A549 (cell line): ENCODE measurements at regions not wholly inside any gene's neighbourhood (a gene's known extent, or its start where the extent isn't known, plus 50 kb on each side); places are given as distances from the start of the nearest gene placed in this dataset.

ENCODE experiments used
- ATAC-seq, 2 experiments: fragments of 200-7000 bp in 1 of 2; fragments of >200 bp in 1 of 2; cut with Nextera tagmentation in 1 of 2; cut with Tn5 transposase in 1 of 2; 3 replicates each; pipeline versions ENCODE4 v1.8.0 to v1.9.1; 2018 to 2020; ENCODE audit warnings: mild to moderate bottlenecking in 1 of 2, moderate library complexity in 1 of 2
- CTCF ChIA-PET: fragments of 300-600 bp; sonication (Branson Sonifier 250); formaldehyde crosslinking; extraction: SDS; loops from one replicate; lab custom pipeline; 2021; ENCODE audit warnings: antibody characterized with exemption, inconsistent platforms; lab: Yijun Ruan, JAX
- POLR2A ChIA-PET: fragments of 350-600 bp; formaldehyde crosslinking; extraction: SDS; loops from one replicate; lab custom pipeline; 2021; ENCODE audit warnings: antibody characterized with exemption, inconsistent platforms; lab: Yijun Ruan, JAX
- DNase-seq, 2 experiments: peaks; one replicate each; pipeline versions ENCODE4 v3.0.0 to v3.0.0-alpha.2; 2011 to 2016; ENCODE audit warnings: low read depth in 1 of 2, low spot score in 1 of 2
- FAIRE-seq: peaks from 2 replicates; lab custom pipeline; 2011; peaks lifted over from hg19 to GRCh38; lab: Jason Lieb, UNC
- H3K27ac ChIP-seq, 2 experiments: fragments of >200 bp; sonication (Bioruptor Twin); formaldehyde crosslinking; 3 replicates each; pipeline ENCODE4 v1.5.1; 2016 to 2017
- H3K4me1 ChIP-seq: fragments of >200 bp; sonication (Bioruptor Twin); formaldehyde crosslinking; 3 replicates; pipeline ENCODE4 v1.6.1; 2016
- H3K4me2 ChIP-seq: fragments of >200 bp; sonication (Bioruptor Twin); formaldehyde crosslinking; 3 replicates; pipeline ENCODE4 v1.6.1; 2016
- H3K4me3 ChIP-seq: fragments of >200 bp; sonication (Bioruptor Twin); formaldehyde crosslinking; 3 replicates; pipeline ENCODE4 v1.5.1; 2016
- H3K9me3 ChIP-seq: fragments of >200 bp; sonication (Bioruptor Twin); formaldehyde crosslinking; 3 replicates; pipeline ENCODE4 v1.6.1; 2016
- CBX8 ChIP-seq: fragments of 200-600 bp; sonication (generic); IDR thresholded peaks from 2 replicates; pipeline ENCODE4 v1.6.1; 2016
- ESRRA ChIP-seq: fragments of 150-350 bp; IDR thresholded peaks from 2 replicates; pipeline ENCODE4 v1.6.1; 2014; ENCODE audit warnings: mild to moderate bottlenecking, low read length, borderline replicate concordance
- GATA3 ChIP-seq: IDR thresholded peaks from 2 replicates; pipeline ENCODE4 v1.6.1; 2012; ENCODE audit warnings: borderline replicate concordance
- HDAC2 ChIP-seq: fragments of 200-600 bp; sonication (generic); IDR thresholded peaks from 2 replicates; pipeline ENCODE4 v1.6.1; 2016
- HEYL ChIP-seq: fragments of 250-450 bp; sonication (Bioruptor Pico); IDR thresholded peaks from 2 replicates; pipeline ENCODE4 v1.8.0; 2021; ENCODE audit warnings: mild to moderate bottlenecking, moderate library complexity
- HOXA7 ChIP-seq: fragments of 250-450 bp; sonication (Bioruptor Pico); IDR thresholded peaks from 2 replicates; pipeline ENCODE4 v1.5.0; 2020; ENCODE audit warnings: mild to moderate bottlenecking, moderate library complexity
- KDM1A ChIP-seq: fragments of 200-600 bp; sonication (generic); IDR thresholded peaks from 2 replicates; pipeline ENCODE4 v1.6.1; 2016; ENCODE audit warnings: low read depth, mild to moderate bottlenecking
- MAFK ChIP-seq: fragments of 450-650 bp; IDR thresholded peaks from 2 replicates; pipeline ENCODE4 v1.6.1; 2014; ENCODE audit not compliant: partially characterized antibody
- NFE2L2 ChIP-seq: fragments of 150-350 bp; conservative IDR thresholded peaks from 2 replicates; pipeline ENCODE4 v1.6.1; 2014; ENCODE audit warnings: low read length
- POLR2AphosphoS2 ChIP-seq: conservative IDR thresholded peaks from 2 replicates; pipeline ENCODE4 v1.6.1; 2012; ENCODE audit warnings: low read length, improper control_type of control experiment, inconsistent platforms
- RAD21 ChIP-seq, 2 experiments: fragments of >200 bp in 1 of 2; sonication (Bioruptor Twin) in 1 of 2; formaldehyde crosslinking in 1 of 2; IDR thresholded peaks in 1 of 2; conservative IDR thresholded peaks in 1 of 2; 2 replicates in 1 of 2; 3 replicates in 1 of 2; pipeline ENCODE4 v1.6.1; 2012 to 2018; ENCODE audit warnings: inconsistent platforms in 1 of 2
- SMC3 ChIP-seq: fragments of >200 bp; sonication (Bioruptor Twin); formaldehyde crosslinking; IDR thresholded peaks from 3 replicates; pipeline ENCODE4 v1.6.1; 2018; ENCODE audit warnings: inconsistent platforms
- TP53 ChIP-seq: fragments of 250-450 bp; sonication (Bioruptor Pico); IDR thresholded peaks from 2 replicates; pipeline ENCODE4 v1.5.0; 2021; ENCODE audit warnings: mild to moderate bottlenecking, moderate library complexity
- WGBS: methylation state at CpG from one replicate; pipeline ENCODE4 v1.1.6; 2017; ENCODE audit errors: missing lambda C conversion rate; 5-methylcytosine and 5-hydroxymethylcytosine counted together
- TF ChIP-seq, protein P1 (sequence below): fragments of 200-600 bp; sonication (generic); IDR thresholded peaks from 2 replicates; pipeline ENCODE4 v1.6.1; 2016; ENCODE audit warnings: antibody characterized with exemption, mild to moderate bottlenecking, moderate library complexity
- TF ChIP-seq, protein P2 (sequence below): IDR thresholded peaks from 2 replicates; pipeline ENCODE4 v1.6.1; 2012
- TF ChIP-seq, protein P3 (sequence below): fragments of >200 bp; sonication (Bioruptor Twin); formaldehyde crosslinking; IDR thresholded peaks from 2 replicates; pipeline ENCODE4 v1.6.1; 2016
- TF ChIP-seq, protein P4 (sequence below): fragments of >200 bp; sonication (Bioruptor Twin); formaldehyde crosslinking; IDR thresholded peaks from 3 replicates; pipeline ENCODE4 v1.5.1; 2016

DNA sequence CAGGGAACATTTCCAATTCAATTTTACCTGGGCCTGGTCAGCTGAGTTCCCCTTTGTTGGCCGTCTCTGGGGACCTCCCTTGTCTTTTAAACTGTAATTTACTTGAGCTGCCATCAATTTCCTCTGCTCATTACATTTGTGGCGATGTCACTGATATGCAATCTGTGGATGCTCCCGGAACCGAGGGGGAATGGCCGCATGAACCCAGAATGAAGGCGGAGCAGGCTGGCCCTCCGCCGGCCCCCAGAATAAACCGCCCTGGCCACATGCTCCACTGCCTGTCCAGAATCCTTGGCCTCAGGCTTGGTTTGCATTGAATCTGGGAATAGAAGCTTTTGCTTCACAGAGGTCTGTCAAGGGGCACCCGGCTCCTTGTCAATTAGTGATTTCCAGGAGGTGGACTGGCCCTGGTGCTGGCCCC lies 276.8 kb downstream of the TEX29 start:
- 51% methylated on average over 8 of the region's 10 CpGs for WGBS
- Histone ChIP-seq H3K4me1 (no peaks in the 10 kb centered on the region), H3K4me3 (no peak overlapping the region)
- FAIRE-seq: no peak
- ChIA-PET CTCF (interaction anchor here (1.4 kb wide), 1 partner anchor 15 kb away, joined by 3 read pairs; no protein-coding TSS in a partner anchor), POLR2A (no interaction called here)
- no peak for TF ChIP-seq ESRRA
- no peak for TF ChIP-seq RAD21 (conservative IDR thresholded peaks at IDR 0.05 in 1 of 2, IDR thresholded peaks at IDR 0.05 in 1 of 2)
- no peak for TF ChIP-seq GATA3
- no peak for TF ChIP-seq MAFK
- TF ChIP-seq, protein P1, sequence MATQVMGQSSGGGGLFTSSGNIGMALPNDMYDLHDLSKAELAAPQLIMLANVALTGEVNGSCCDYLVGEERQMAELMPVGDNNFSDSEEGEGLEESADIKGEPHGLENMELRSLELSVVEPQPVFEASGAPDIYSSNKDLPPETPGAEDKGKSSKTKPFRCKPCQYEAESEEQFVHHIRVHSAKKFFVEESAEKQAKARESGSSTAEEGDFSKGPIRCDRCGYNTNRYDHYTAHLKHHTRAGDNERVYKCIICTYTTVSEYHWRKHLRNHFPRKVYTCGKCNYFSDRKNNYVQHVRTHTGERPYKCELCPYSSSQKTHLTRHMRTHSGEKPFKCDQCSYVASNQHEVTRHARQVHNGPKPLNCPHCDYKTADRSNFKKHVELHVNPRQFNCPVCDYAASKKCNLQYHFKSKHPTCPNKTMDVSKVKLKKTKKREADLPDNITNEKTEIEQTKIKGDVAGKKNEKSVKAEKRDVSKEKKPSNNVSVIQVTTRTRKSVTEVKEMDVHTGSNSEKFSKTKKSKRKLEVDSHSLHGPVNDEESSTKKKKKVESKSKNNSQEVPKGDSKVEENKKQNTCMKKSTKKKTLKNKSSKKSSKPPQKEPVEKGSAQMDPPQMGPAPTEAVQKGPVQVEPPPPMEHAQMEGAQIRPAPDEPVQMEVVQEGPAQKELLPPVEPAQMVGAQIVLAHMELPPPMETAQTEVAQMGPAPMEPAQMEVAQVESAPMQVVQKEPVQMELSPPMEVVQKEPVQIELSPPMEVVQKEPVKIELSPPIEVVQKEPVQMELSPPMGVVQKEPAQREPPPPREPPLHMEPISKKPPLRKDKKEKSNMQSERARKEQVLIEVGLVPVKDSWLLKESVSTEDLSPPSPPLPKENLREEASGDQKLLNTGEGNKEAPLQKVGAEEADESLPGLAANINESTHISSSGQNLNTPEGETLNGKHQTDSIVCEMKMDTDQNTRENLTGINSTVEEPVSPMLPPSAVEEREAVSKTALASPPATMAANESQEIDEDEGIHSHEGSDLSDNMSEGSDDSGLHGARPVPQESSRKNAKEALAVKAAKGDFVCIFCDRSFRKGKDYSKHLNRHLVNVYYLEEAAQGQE: no peak
- no peak for TF ChIP-seq POLR2AphosphoS2
- TF ChIP-seq, protein P2, sequence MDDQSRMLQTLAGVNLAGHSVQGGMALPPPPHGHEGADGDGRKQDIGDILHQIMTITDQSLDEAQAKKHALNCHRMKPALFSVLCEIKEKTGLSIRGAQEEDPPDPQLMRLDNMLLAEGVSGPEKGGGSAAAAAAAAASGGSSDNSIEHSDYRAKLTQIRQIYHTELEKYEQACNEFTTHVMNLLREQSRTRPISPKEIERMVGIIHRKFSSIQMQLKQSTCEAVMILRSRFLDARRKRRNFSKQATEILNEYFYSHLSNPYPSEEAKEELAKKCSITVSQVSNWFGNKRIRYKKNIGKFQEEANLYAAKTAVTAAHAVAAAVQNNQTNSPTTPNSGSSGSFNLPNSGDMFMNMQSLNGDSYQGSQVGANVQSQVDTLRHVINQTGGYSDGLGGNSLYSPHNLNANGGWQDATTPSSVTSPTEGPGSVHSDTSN: no peak
- TF ChIP-seq HDAC2: no peak
- TF ChIP-seq, protein P3, sequence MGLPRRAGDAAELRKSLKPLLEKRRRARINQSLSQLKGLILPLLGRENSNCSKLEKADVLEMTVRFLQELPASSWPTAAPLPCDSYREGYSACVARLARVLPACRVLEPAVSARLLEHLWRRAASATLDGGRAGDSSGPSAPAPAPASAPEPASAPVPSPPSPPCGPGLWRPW: no peak
- no peak for TF ChIP-seq HEYL (CRISPR knock-in tag)
- TF ChIP-seq, all 56 proteins: peak for 0
- Histone ChIP-seq H3K9me3 (no peaks in the 10 kb centered on the region), H3K27ac (no peak overlapping the region), H3K4me2 (no peak overlapping the region)
- ATAC-seq (no peak), DNase-seq (no peak)

DNA sequence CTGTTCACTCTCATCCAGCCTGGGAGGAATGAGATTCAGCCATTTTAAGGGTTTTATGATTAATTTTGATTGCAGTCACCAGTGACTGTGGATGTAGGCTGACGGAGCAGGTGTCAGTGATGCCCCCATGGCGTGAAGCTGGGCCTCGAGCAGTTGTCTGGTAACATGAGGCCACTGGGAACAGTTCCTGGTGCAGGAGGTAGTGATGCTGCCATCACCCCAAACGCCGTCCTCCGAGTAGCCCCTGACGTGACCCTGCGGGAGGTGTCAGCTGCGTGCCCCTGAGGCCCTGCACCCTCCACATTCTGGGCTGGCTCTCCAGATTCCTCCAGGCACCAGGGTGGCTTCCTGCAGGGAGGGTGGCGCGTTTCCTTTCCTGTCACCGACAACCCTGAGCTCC lies 277.2 kb downstream of the TEX29 start:
- ChIA-PET CTCF (no interaction called here), POLR2A (no interaction called here)
- Histone ChIP-seq H3K4me3 (no peak overlapping the region), H3K4me2 (no peak overlapping the region), H3K27ac (no peak overlapping the region), H3K4me1 (no peaks in the 10 kb centered on the region), H3K9me3 (no peaks in the 10 kb centered on the region)
- WGBS: 8% methylated on average over 9 of the region's 12 CpGs
- TF ChIP-seq ESRRA (no peak), SMC3 (no peak), NFE2L2 (no peak), CBX8 (no peak)
- TF ChIP-seq, protein P1: no peak
- ATAC-seq (no peak), FAIRE-seq (no peak), DNase-seq (no peak)

DNA sequence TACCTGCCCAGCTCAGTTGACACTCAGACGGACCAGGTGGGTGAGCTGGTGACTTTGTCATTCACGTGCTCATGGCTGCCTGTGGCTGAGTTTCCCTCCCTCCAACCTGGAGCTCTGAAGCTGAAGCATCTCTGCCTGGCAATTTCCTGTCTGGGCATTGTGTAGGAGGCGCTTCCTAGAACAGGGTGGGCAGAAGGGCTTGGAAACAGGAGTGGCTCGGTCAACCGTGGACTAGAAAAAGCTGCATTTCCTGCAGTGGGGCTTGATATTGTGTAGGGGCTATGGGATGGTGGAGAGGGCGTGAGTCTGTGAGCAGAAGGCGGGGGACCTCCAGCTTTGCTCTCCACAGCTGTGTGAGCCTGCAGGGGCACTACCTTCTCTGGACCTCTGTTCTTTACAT lies 278.3 kb downstream of the TEX29 start:
- Histone ChIP-seq H3K9me3 (no peaks in the 10 kb centered on the region), H3K4me2 (no peak overlapping the region), H3K27ac (no peak overlapping the region), H3K4me3 (no peak overlapping the region), H3K4me1 (no peaks in the 10 kb centered on the region)
- WGBS: 4% methylated on average over 5 of the region's 7 CpGs
- ATAC-seq (no peak), FAIRE-seq (no peak), DNase-seq (no peak)
- CTCF ChIA-PET: interaction anchor here (0.6 kb wide), 1 partner anchor 170 kb away, joined by 3 read pairs; no protein-coding TSS in a partner anchor
- POLR2A ChIA-PET: no interaction called here
- TF ChIP-seq, protein P2: no peak
- TF ChIP-seq TP53 (CRISPR knock-in tag) (no peak), KDM1A (no peak), HOXA7 (CRISPR knock-in tag) (no peak)
- TF ChIP-seq, protein P1: no peak
- TF ChIP-seq, protein P4, sequence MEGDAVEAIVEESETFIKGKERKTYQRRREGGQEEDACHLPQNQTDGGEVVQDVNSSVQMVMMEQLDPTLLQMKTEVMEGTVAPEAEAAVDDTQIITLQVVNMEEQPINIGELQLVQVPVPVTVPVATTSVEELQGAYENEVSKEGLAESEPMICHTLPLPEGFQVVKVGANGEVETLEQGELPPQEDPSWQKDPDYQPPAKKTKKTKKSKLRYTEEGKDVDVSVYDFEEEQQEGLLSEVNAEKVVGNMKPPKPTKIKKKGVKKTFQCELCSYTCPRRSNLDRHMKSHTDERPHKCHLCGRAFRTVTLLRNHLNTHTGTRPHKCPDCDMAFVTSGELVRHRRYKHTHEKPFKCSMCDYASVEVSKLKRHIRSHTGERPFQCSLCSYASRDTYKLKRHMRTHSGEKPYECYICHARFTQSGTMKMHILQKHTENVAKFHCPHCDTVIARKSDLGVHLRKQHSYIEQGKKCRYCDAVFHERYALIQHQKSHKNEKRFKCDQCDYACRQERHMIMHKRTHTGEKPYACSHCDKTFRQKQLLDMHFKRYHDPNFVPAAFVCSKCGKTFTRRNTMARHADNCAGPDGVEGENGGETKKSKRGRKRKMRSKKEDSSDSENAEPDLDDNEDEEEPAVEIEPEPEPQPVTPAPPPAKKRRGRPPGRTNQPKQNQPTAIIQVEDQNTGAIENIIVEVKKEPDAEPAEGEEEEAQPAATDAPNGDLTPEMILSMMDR: no peak
